ENCODE measurements at regions not wholly inside any gene's neighbourhood (a gene's known extent, or its start where the extent isn't known, plus 50 kb on each side); places are given as distances from the start of the nearest gene placed in this dataset.

- TF ChIP-seq, protein P1, sequence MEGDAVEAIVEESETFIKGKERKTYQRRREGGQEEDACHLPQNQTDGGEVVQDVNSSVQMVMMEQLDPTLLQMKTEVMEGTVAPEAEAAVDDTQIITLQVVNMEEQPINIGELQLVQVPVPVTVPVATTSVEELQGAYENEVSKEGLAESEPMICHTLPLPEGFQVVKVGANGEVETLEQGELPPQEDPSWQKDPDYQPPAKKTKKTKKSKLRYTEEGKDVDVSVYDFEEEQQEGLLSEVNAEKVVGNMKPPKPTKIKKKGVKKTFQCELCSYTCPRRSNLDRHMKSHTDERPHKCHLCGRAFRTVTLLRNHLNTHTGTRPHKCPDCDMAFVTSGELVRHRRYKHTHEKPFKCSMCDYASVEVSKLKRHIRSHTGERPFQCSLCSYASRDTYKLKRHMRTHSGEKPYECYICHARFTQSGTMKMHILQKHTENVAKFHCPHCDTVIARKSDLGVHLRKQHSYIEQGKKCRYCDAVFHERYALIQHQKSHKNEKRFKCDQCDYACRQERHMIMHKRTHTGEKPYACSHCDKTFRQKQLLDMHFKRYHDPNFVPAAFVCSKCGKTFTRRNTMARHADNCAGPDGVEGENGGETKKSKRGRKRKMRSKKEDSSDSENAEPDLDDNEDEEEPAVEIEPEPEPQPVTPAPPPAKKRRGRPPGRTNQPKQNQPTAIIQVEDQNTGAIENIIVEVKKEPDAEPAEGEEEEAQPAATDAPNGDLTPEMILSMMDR (IDR thresholded peaks at IDR 0.05): no peak
- TF ChIP-seq EP300 (IDR thresholded peaks at IDR 0.05): no peak
Observed at GRCh38 chr3:156761713-156762451, 64.3 kb upstream of the LEKR1 start.
